HCT116 (cell line): ENCODE measurements at regions not wholly inside any gene's neighbourhood (a gene's known extent, or its start where the extent isn't known, plus 50 kb on each side); places are given as distances from the start of the nearest gene placed in this dataset.
A peak's percentile ranks its signal among the peaks of the same experiment; 100 is the strongest.

ENCODE experiments used
- ATAC-seq: fragments of 200-7000 bp; cut with Tn5 transposase; 2 replicates; pipeline ENCODE4 v1.9.1; 2020; ENCODE audit warnings: mild to moderate bottlenecking, moderate library complexity
- BruUV-seq: library from RNA; stranded (reverse); fragments of 400-500 nt; replicated peaks from 2 replicates; lab custom pipeline; 2021; lab: Mats Ljungman, UMichigan
- CTCF ChIA-PET: fragments of 300-600 bp; sonication (Branson Sonifier 250); formaldehyde crosslinking; loops from one replicate; lab custom pipeline; 2021; ENCODE audit warnings: antibody characterized with exemption; lab: Charles Lee
- POLR2A ChIA-PET: fragments of 300-600, 350-600 bp; sonication (Branson Sonifier 250); formaldehyde crosslinking; loops from one replicate; lab custom pipeline; 2021; ENCODE audit warnings: antibody characterized with exemption; lab: Charles Lee
- RAD21 ChIA-PET, 2 experiments: fragments of 300-600 bp; sonication (Branson Sonifier 250); formaldehyde crosslinking; loops; one replicate each; lab custom pipeline; 2023; ENCODE audit warnings: low total read pairs in 2 of 2; ENCODE audit not compliant: uncharacterized antibody in 2 of 2, unreplicated experiment in 2 of 2, low non-redundant PET in 1 of 2; lab: Charles Lee
- DNase-seq: peaks from one replicate; pipeline ENCODE4 v3.0.0-alpha.2; 2010; ENCODE audit warnings: low read depth, low spot score
- H2AFZ ChIP-seq: fragments of 200-600 bp; shearing (Covaris generic), sonication (generic); 2 replicates; pipeline ENCODE4 v1.6.1; 2017; ENCODE audit warnings: low read depth, mixed run types, mixed read lengths, antibody characterized with exemption, low read length; ENCODE audit not compliant: poor library complexity, severe bottlenecking
- H3K27ac ChIP-seq: 2 replicates; pipeline ENCODE4 v1.5.1; 2012; ENCODE audit warnings: low read depth, low read length
- H3K27me3 ChIP-seq: fragments of 200-600 bp; sonication (generic); 2 replicates; pipeline ENCODE4 v1.6.1; 2016; ENCODE audit warnings: mixed run types, low read length, mixed read lengths; ENCODE audit not compliant: insufficient read depth
- H3K36me3 ChIP-seq, 2 experiments: fragments of 200-500 bp in 1 of 2; fragments of 200-600 bp in 1 of 2; sonication (Bioruptor generic) in 1 of 2; sonication (generic) in 1 of 2; 2 replicates each; pipeline versions ENCODE4 v1.5.1 to v1.6.1; 2014 to 2016; ENCODE audit warnings: low read length in 2 of 2, inconsistent platforms in 1 of 2, mixed read lengths in 1 of 2, mixed run types in 1 of 2; ENCODE audit not compliant: insufficient read depth in 2 of 2, control insufficient read depth in 1 of 2
- H3K4me1 ChIP-seq, 2 experiments: fragments of 200-600 bp in 1 of 2; sonication (generic) in 1 of 2; 2 replicates each; pipeline versions ENCODE4 v1.5.1 to v1.6.1; 2012 to 2017; ENCODE audit warnings: low read length in 2 of 2, inconsistent platforms in 1 of 2, mild to moderate bottlenecking in 1 of 2, mixed read lengths in 1 of 2, mixed run types in 1 of 2, moderate library complexity in 1 of 2; ENCODE audit not compliant: insufficient read depth in 2 of 2, control insufficient read depth in 1 of 2
- H3K4me2 ChIP-seq: fragments of 200-600 bp; sonication (generic); 2 replicates; pipeline ENCODE4 v1.6.1; 2017; ENCODE audit warnings: mixed run types, low read length, mixed read lengths
- H3K4me3 ChIP-seq, 2 experiments: fragments of 200-600 bp in 1 of 2; sonication (generic) in 1 of 2; replicated peaks in 1 of 2; 2 replicates each; pipeline ENCODE4 v1.5.1; 2011 to 2016; ENCODE audit warnings: low read length in 2 of 2, control low read depth in 1 of 2, low read depth in 1 of 2, mild to moderate bottlenecking in 1 of 2, mixed read lengths in 1 of 2, mixed run types in 1 of 2
- H3K79me2 ChIP-seq: fragments of 200-600 bp; sonication (generic); 2 replicates; pipeline ENCODE4 v1.6.1; 2017; ENCODE audit warnings: mild to moderate bottlenecking, mixed run types, low read length, moderate library complexity, mixed read lengths; ENCODE audit not compliant: insufficient read depth
- H3K9ac ChIP-seq: fragments of 200-600 bp; sonication (generic); 2 replicates; pipeline ENCODE4 v1.6.1; 2016; ENCODE audit warnings: low read length, mixed read lengths
- H3K9me2 ChIP-seq: fragments of 200-600 bp; sonication (generic), shearing (Covaris generic); 2 replicates; pipeline ENCODE4 v1.6.1; 2017; ENCODE audit warnings: mixed run types, mild to moderate bottlenecking, moderate library complexity; ENCODE audit not compliant: insufficient read depth
- H3K9me3 ChIP-seq, 2 experiments: fragments of 200-500 bp in 1 of 2; fragments of 200-600 bp in 1 of 2; sonication (Bioruptor generic) in 1 of 2; sonication (generic) in 1 of 2; 2 replicates each; pipeline ENCODE4 v1.6.1; 2014 to 2017; ENCODE audit warnings: low read length in 2 of 2, mixed read lengths in 2 of 2, inconsistent platforms in 1 of 2, low read depth in 1 of 2, mild to moderate bottlenecking in 1 of 2, mixed run types in 1 of 2, moderate library complexity in 1 of 2; ENCODE audit not compliant: control insufficient read depth in 1 of 2, insufficient read depth in 1 of 2
- H4K20me1 ChIP-seq: fragments of 200-600 bp; sonication (generic), shearing (Covaris generic); 2 replicates; pipeline ENCODE4 v1.6.1; 2017; ENCODE audit warnings: mixed run types, mild to moderate bottlenecking, moderate library complexity; ENCODE audit not compliant: insufficient read depth
- CBX3 ChIP-seq: IDR thresholded peaks from 2 replicates; pipeline ENCODE4 v1.6.1; 2012; ENCODE audit warnings: low read depth
- CEBPB ChIP-seq: IDR thresholded peaks from 2 replicates; pipeline ENCODE4 v1.6.1; 2012; ENCODE audit warnings: low read depth
- ELF1 ChIP-seq: IDR thresholded peaks from 2 replicates; pipeline ENCODE4 v1.6.1; 2012; ENCODE audit warnings: low read depth, borderline replicate concordance
- EZH2 ChIP-seq: fragments of 200-600 bp; sonication (generic); IDR thresholded peaks from 2 replicates; pipeline ENCODE4 v1.6.1; 2017; ENCODE audit warnings: antibody characterized with exemption, mixed run types
- EZH2phosphoT487 ChIP-seq: fragments of 200-600 bp; IDR thresholded peaks from 2 replicates; pipeline ENCODE4 v1.6.1; 2018; ENCODE audit warnings: antibody characterized with exemption, borderline replicate concordance
- FOSL1 ChIP-seq: IDR thresholded peaks from 2 replicates; pipeline ENCODE4 v1.6.1; 2012; ENCODE audit warnings: low read depth
- POLR2A ChIP-seq: IDR thresholded peaks from 2 replicates; pipeline ENCODE4 v1.7.0; 2011; ENCODE audit warnings: borderline replicate concordance; ENCODE audit not compliant: insufficient read depth, insufficient read length; ENCODE audit errors: extremely low read depth
- SP1 ChIP-seq: IDR thresholded peaks from 2 replicates; pipeline ENCODE4 v1.6.1; 2012; ENCODE audit warnings: low read depth
- TCF7L2 ChIP-seq: IDR thresholded peaks from 2 replicates; pipeline ENCODE4 v1.7.0; 2011; ENCODE audit warnings: borderline replicate concordance, inconsistent platforms; ENCODE audit not compliant: insufficient read depth, insufficient read length; ENCODE audit errors: extremely low read depth
- YY1 ChIP-seq: IDR thresholded peaks from 2 replicates; pipeline ENCODE4 v1.6.1; 2011; ENCODE audit warnings: low read length, low read depth, moderate library complexity, mild to moderate bottlenecking; ENCODE audit not compliant: insufficient replicate concordance; ENCODE audit errors: extremely low read depth
- ZNF274 ChIP-seq: fragments of 200-500 bp; sonication (Bioruptor generic); IDR thresholded peaks from 2 replicates; pipeline ENCODE4 v1.6.1; 2014; ENCODE audit warnings: mild to moderate bottlenecking, low read depth, low read length, inconsistent platforms
- intact Hi-C: fragments of 100-400 bp; cut with micrococcal nuclease; formaldehyde crosslinking; loops from 2 replicates; pipeline ENCODE4 v1.10.0; 2022
- TF ChIP-seq, protein P1 (sequence below): IDR thresholded peaks from 2 replicates; pipeline ENCODE4 v1.6.1; 2012; ENCODE audit warnings: low read depth
- TF ChIP-seq, protein P2 (sequence below): IDR thresholded peaks from 2 replicates; pipeline ENCODE4 v1.6.1; 2012
- TF ChIP-seq, protein P3 (sequence below), 3 experiments: fragments of 200-600 bp in 1 of 3; sonication (generic) in 1 of 3; IDR thresholded peaks in 2 of 3; conservative IDR thresholded peaks in 1 of 3; 2 replicates each; pipeline ENCODE4 v1.5.1; 2012 to 2017; ENCODE audit warnings: low read depth in 2 of 3, low read length in 2 of 3, antibody characterized with exemption in 1 of 3, borderline replicate concordance in 1 of 3, control low read depth in 1 of 3, mild to moderate bottlenecking in 1 of 3, mixed read lengths in 1 of 3, mixed run types in 1 of 3, moderate library complexity in 1 of 3; ENCODE audit not compliant: insufficient read depth in 1 of 3

DNA sequence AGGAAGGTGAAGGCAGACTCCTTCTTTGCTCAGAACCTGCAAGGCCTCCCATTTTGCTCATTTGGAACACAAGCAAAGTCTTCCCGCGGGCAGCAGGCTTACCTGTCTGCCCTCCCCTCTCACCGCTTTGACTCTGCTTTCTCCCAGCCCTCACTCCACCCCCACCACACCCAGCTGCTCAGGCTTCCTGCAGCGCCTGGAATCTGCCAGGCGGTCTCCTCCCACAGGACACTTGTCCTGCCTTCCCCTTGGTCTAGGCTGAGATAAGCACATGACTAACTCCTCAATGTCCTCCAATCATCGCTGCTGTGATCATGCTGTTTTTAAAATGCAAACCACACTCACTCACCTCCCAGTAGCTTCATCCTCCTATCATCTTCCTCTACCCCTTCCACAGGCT lies 430.0 kb downstream of the ZNF516 start:
- ChIA-PET CTCF (no interaction called here), POLR2A (no interaction called here), RAD21 (no interaction called here)
- Histone ChIP-seq H4K20me1 (no peaks in the 10 kb centered on the region), H3K27ac (no peak overlapping the region), H3K4me2 (0 out of 2 replicates have a peak overlapping the region, but pooled peaks have one; percentile 7), H3K4me1 (peaks cover 0 to 4% of the 10 kb centered on the region in 2 experiments; a peak in 1 of 4 replicates), H3K27me3 (0 out of 2 replicates have a peak, but pooled peaks cover 4% of the 10 kb centered on the region), H3K9me2 (no peaks in the 10 kb centered on the region), H3K79me2 (no peaks in the 10 kb centered on the region), H3K4me3 (no peak overlapping the region), H3K36me3 (no peaks in the 10 kb centered on the region), H3K9me3 (no peaks in the 10 kb centered on the region), H2AFZ (no peak overlapping the region), H3K9ac (no peak overlapping the region)
- intact Hi-C loops = no loop called here
- ATAC-seq (peak; percentile 76), DNase-seq (no peak)
- TF ChIP-seq, protein P1, sequence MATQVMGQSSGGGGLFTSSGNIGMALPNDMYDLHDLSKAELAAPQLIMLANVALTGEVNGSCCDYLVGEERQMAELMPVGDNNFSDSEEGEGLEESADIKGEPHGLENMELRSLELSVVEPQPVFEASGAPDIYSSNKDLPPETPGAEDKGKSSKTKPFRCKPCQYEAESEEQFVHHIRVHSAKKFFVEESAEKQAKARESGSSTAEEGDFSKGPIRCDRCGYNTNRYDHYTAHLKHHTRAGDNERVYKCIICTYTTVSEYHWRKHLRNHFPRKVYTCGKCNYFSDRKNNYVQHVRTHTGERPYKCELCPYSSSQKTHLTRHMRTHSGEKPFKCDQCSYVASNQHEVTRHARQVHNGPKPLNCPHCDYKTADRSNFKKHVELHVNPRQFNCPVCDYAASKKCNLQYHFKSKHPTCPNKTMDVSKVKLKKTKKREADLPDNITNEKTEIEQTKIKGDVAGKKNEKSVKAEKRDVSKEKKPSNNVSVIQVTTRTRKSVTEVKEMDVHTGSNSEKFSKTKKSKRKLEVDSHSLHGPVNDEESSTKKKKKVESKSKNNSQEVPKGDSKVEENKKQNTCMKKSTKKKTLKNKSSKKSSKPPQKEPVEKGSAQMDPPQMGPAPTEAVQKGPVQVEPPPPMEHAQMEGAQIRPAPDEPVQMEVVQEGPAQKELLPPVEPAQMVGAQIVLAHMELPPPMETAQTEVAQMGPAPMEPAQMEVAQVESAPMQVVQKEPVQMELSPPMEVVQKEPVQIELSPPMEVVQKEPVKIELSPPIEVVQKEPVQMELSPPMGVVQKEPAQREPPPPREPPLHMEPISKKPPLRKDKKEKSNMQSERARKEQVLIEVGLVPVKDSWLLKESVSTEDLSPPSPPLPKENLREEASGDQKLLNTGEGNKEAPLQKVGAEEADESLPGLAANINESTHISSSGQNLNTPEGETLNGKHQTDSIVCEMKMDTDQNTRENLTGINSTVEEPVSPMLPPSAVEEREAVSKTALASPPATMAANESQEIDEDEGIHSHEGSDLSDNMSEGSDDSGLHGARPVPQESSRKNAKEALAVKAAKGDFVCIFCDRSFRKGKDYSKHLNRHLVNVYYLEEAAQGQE = no peak
- TF ChIP-seq, protein P2, sequence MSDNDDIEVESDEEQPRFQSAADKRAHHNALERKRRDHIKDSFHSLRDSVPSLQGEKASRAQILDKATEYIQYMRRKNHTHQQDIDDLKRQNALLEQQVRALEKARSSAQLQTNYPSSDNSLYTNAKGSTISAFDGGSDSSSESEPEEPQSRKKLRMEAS = no peak
- TF ChIP-seq TCF7L2 (no peak), SP1 (no peak), ELF1 (no peak), CBX3 (no peak), YY1 (no peak), ZNF274 (no peak), EZH2phosphoT487 (no peak), EZH2 (no peak), POLR2A (no peak), FOSL1 (no peak), CEBPB (no peak)
- TF ChIP-seq, protein P3, sequence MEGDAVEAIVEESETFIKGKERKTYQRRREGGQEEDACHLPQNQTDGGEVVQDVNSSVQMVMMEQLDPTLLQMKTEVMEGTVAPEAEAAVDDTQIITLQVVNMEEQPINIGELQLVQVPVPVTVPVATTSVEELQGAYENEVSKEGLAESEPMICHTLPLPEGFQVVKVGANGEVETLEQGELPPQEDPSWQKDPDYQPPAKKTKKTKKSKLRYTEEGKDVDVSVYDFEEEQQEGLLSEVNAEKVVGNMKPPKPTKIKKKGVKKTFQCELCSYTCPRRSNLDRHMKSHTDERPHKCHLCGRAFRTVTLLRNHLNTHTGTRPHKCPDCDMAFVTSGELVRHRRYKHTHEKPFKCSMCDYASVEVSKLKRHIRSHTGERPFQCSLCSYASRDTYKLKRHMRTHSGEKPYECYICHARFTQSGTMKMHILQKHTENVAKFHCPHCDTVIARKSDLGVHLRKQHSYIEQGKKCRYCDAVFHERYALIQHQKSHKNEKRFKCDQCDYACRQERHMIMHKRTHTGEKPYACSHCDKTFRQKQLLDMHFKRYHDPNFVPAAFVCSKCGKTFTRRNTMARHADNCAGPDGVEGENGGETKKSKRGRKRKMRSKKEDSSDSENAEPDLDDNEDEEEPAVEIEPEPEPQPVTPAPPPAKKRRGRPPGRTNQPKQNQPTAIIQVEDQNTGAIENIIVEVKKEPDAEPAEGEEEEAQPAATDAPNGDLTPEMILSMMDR (IDR thresholded peaks at IDR 0.05 in 2 of 3, conservative IDR thresholded peaks at IDR 0.05 in 1 of 3; ENCODE audit: borderline replicate concordance in 1 of 3, insufficient read depth in 1 of 3, low read depth in 2 of 3, low read length in 2 of 3) = no peak
- BruUV-seq = no TSS peak
